ENCODE measurements at regions not wholly inside any gene's neighbourhood (a gene's known extent, or its start where the extent isn't known, plus 50 kb on each side); places are given as distances from the start of the nearest gene placed in this dataset.

- Histone ChIP-seq H3K23ac (ENCODE audit: low read length in 2 of 2) (no peak overlapping the region), H3K79me1 (replicated peaks; ENCODE audit: low read length, poor library complexity, severe bottlenecking) (no peaks in the 10 kb centered on the region), H4K91ac (ENCODE audit: low read length) (no peak overlapping the region), H3K4me2 (ENCODE audit: low read length, poor library complexity, severe bottlenecking) (no peak overlapping the region), H2AFZ (ENCODE audit: low read depth, low read length) (no peak overlapping the region), H3K9me3 (ENCODE audit: control insufficient read depth, low read length) (peaks cover 7% of the 10 kb centered on the region), H2BK120ac (ENCODE audit: low read depth, low read length) (no peak overlapping the region), H3K4me1 (ENCODE audit: control insufficient read depth, insufficient read depth, low read depth, low read length) (no peaks in the 10 kb centered on the region), H3K27me3 (ENCODE audit: control insufficient read depth in 1 of 2, insufficient read depth in 1 of 2, low read length in 2 of 2) (no peaks in the 10 kb centered on the region), H2BK12ac (ENCODE audit: low read length in 2 of 2) (no peak overlapping the region), H2BK5ac (ENCODE audit: low read depth, low read length, poor library complexity, severe bottlenecking) (no peak overlapping the region), H3K9ac (ENCODE audit: low read length) (no peak overlapping the region), H4K8ac (ENCODE audit: low read length) (no peak overlapping the region), H3K36me3 (ENCODE audit: control insufficient read depth in 1 of 2, insufficient read depth in 2 of 2, low read depth in 1 of 2, low read length in 2 of 2) (no peaks in the 10 kb centered on the region), H3K18ac (ENCODE audit: low read depth in 1 of 2, low read length in 2 of 2) (no peak overlapping the region), H3K14ac (ENCODE audit: low read length in 2 of 2) (no peak overlapping the region), H2AK5ac (ENCODE audit: low read length, severe bottlenecking) (no peak overlapping the region), H2BK15ac (ENCODE audit: low read depth, poor library complexity, severe bottlenecking) (no peak overlapping the region), H3K4me3 (ENCODE audit: insufficient read depth in 1 of 2, low read depth in 1 of 2, low read length in 2 of 2) (no peak overlapping the region), H3K4ac (ENCODE audit: low read depth in 1 of 2, low read length in 2 of 2) (no peak overlapping the region), H3K27ac (ENCODE audit: low read length, poor library complexity, severe bottlenecking) (no peak overlapping the region)
- no peak for DNase-seq
Measured at GRCh38 chr3:144200466-144200865, 228.8 kb downstream of the DIPK2A start.

- Histone ChIP-seq H2BK12ac (ENCODE audit: low read length in 2 of 2) (no peak overlapping the region), H3K36me3 (ENCODE audit: control insufficient read depth in 1 of 2, insufficient read depth in 2 of 2, low read depth in 1 of 2, low read length in 2 of 2) (no peaks in the 10 kb centered on the region), H4K91ac (ENCODE audit: low read length) (no peak overlapping the region), H3K4me2 (ENCODE audit: low read length, poor library complexity, severe bottlenecking) (no peak overlapping the region), H4K8ac (ENCODE audit: low read length) (no peak overlapping the region), H3K79me1 (replicated peaks; ENCODE audit: low read length, poor library complexity, severe bottlenecking) (no peaks in the 10 kb centered on the region), H2BK120ac (ENCODE audit: low read depth, low read length) (no peak overlapping the region), H2BK5ac (ENCODE audit: low read depth, low read length, poor library complexity, severe bottlenecking) (no peak overlapping the region), H3K18ac (ENCODE audit: low read depth in 1 of 2, low read length in 2 of 2) (no peak overlapping the region), H3K14ac (ENCODE audit: low read length in 2 of 2) (no peak overlapping the region), H3K9me3 (ENCODE audit: control insufficient read depth, low read length) (no peaks in the 10 kb centered on the region), H2BK15ac (ENCODE audit: low read depth, poor library complexity, severe bottlenecking) (no peak overlapping the region), H3K4ac (ENCODE audit: low read depth in 1 of 2, low read length in 2 of 2) (no peak overlapping the region), H3K23ac (ENCODE audit: low read length in 2 of 2) (no peak overlapping the region), H3K27ac (ENCODE audit: low read length, poor library complexity, severe bottlenecking) (no peak overlapping the region), H3K9ac (ENCODE audit: low read length) (no peak overlapping the region), H3K27me3 (ENCODE audit: control insufficient read depth in 1 of 2, insufficient read depth in 1 of 2, low read length in 2 of 2) (no peaks in the 10 kb centered on the region), H3K4me3 (ENCODE audit: insufficient read depth in 1 of 2, low read depth in 1 of 2, low read length in 2 of 2) (no peak overlapping the region), H2AK5ac (ENCODE audit: low read length, severe bottlenecking) (no peak overlapping the region), H2AFZ (ENCODE audit: low read depth, low read length) (no peak overlapping the region), H3K4me1 (ENCODE audit: control insufficient read depth, insufficient read depth, low read depth, low read length) (no peaks in the 10 kb centered on the region)
- no peak for DNase-seq
- WGBS, result 45% methylated on average over 3 of the region's 3 CpGs
Measured at GRCh38 chr3:144221761-144222160, 250.1 kb downstream of the DIPK2A start.

GRCh38 chr3:144229330-144229729 is 257.7 kb downstream of the DIPK2A start:
- no peak overlapping the region for H3K4ac ChIP-seq (ENCODE audit: low read depth in 1 of 2, low read length in 2 of 2)
- H2AK5ac ChIP-seq (ENCODE audit: low read length, severe bottlenecking), result no peak overlapping the region
- H3K4me3 ChIP-seq (ENCODE audit: insufficient read depth in 1 of 2, low read depth in 1 of 2, low read length in 2 of 2), result no peak overlapping the region
- H3K14ac ChIP-seq (ENCODE audit: low read length in 2 of 2), result no peak overlapping the region
- H2BK5ac ChIP-seq (ENCODE audit: low read depth, low read length, poor library complexity, severe bottlenecking), result no peak overlapping the region
- H4K91ac ChIP-seq (ENCODE audit: low read length), result no peak overlapping the region
- H3K18ac ChIP-seq (ENCODE audit: low read depth in 1 of 2, low read length in 2 of 2), result no peak overlapping the region
- H4K8ac ChIP-seq (ENCODE audit: low read length), result no peak overlapping the region
- no peaks in the 10 kb centered on the region for H3K4me1 ChIP-seq (ENCODE audit: control insufficient read depth, insufficient read depth, low read depth, low read length)
- no peaks in the 10 kb centered on the region for H3K27me3 ChIP-seq (ENCODE audit: control insufficient read depth in 1 of 2, insufficient read depth in 1 of 2, low read length in 2 of 2)
- no peak overlapping the region for H2BK15ac ChIP-seq (ENCODE audit: low read depth, poor library complexity, severe bottlenecking)
- H3K23ac ChIP-seq (ENCODE audit: low read length in 2 of 2), result no peak overlapping the region
- DNase-seq, result no peak
- no peaks in the 10 kb centered on the region for H3K36me3 ChIP-seq (ENCODE audit: control insufficient read depth in 1 of 2, insufficient read depth in 2 of 2, low read depth in 1 of 2, low read length in 2 of 2)
- no peaks in the 10 kb centered on the region for H3K79me1 ChIP-seq (replicated peaks; ENCODE audit: low read length, poor library complexity, severe bottlenecking)
- H3K9ac ChIP-seq (ENCODE audit: low read length), result no peak overlapping the region
- no peak overlapping the region for H2AFZ ChIP-seq (ENCODE audit: low read depth, low read length)
- H3K4me2 ChIP-seq (ENCODE audit: low read length, poor library complexity, severe bottlenecking), result no peak overlapping the region
- H3K9me3 ChIP-seq (ENCODE audit: control insufficient read depth, low read length), result no peaks in the 10 kb centered on the region
- no peak overlapping the region for H2BK120ac ChIP-seq (ENCODE audit: low read depth, low read length)
- no peak overlapping the region for H3K27ac ChIP-seq (ENCODE audit: low read length, poor library complexity, severe bottlenecking)
- no peak overlapping the region for H2BK12ac ChIP-seq (ENCODE audit: low read length in 2 of 2)
- WGBS, result 75% methylated on average over 1 of the region's 1 CpG

GRCh38 chr3:144229953-144230352 is 258.3 kb downstream of the DIPK2A start:
- H3K4me3 ChIP-seq (ENCODE audit: insufficient read depth in 1 of 2, low read depth in 1 of 2, low read length in 2 of 2), result no peak overlapping the region
- H3K4ac ChIP-seq (ENCODE audit: low read depth in 1 of 2, low read length in 2 of 2), result no peak overlapping the region
- H3K9me3 ChIP-seq (ENCODE audit: control insufficient read depth, low read length), result no peaks in the 10 kb centered on the region
- H2AK5ac ChIP-seq (ENCODE audit: low read length, severe bottlenecking), result no peak overlapping the region
- no peak overlapping the region for H2AFZ ChIP-seq (ENCODE audit: low read depth, low read length)
- no peak overlapping the region for H3K18ac ChIP-seq (ENCODE audit: low read depth in 1 of 2, low read length in 2 of 2)
- H3K36me3 ChIP-seq (ENCODE audit: control insufficient read depth in 1 of 2, insufficient read depth in 2 of 2, low read depth in 1 of 2, low read length in 2 of 2), result no peaks in the 10 kb centered on the region
- H2BK15ac ChIP-seq (ENCODE audit: low read depth, poor library complexity, severe bottlenecking), result no peak overlapping the region
- H3K4me1 ChIP-seq (ENCODE audit: control insufficient read depth, insufficient read depth, low read depth, low read length), result no peaks in the 10 kb centered on the region
- H2BK120ac ChIP-seq (ENCODE audit: low read depth, low read length), result no peak overlapping the region
- no peak overlapping the region for H3K9ac ChIP-seq (ENCODE audit: low read length)
- no peak overlapping the region for H3K23ac ChIP-seq (ENCODE audit: low read length in 2 of 2)
- no peak overlapping the region for H3K14ac ChIP-seq (ENCODE audit: low read length in 2 of 2)
- no peak overlapping the region for H2BK5ac ChIP-seq (ENCODE audit: low read depth, low read length, poor library complexity, severe bottlenecking)
- H3K27me3 ChIP-seq (ENCODE audit: control insufficient read depth in 1 of 2, insufficient read depth in 1 of 2, low read length in 2 of 2), result no peaks in the 10 kb centered on the region
- no peak for DNase-seq
- H3K4me2 ChIP-seq (ENCODE audit: low read length, poor library complexity, severe bottlenecking), result no peak overlapping the region
- no peaks in the 10 kb centered on the region for H3K79me1 ChIP-seq (replicated peaks; ENCODE audit: low read length, poor library complexity, severe bottlenecking)
- H4K91ac ChIP-seq (ENCODE audit: low read length), result no peak overlapping the region
- H2BK12ac ChIP-seq (ENCODE audit: low read length in 2 of 2), result no peak overlapping the region
- H4K8ac ChIP-seq (ENCODE audit: low read length), result no peak overlapping the region
- no peak overlapping the region for H3K27ac ChIP-seq (ENCODE audit: low read length, poor library complexity, severe bottlenecking)
